SK-N-SH treated with all-trans-retinoic acid at 6 μM for 48 hours (cell line): ENCODE measurements at regions not wholly inside any gene's neighbourhood (a gene's known extent, or its start where the extent isn't known, plus 50 kb on each side); places are given as distances from the start of the nearest gene placed in this dataset.
"Not testable (repeated sequence)": the region's sequence is repeated elsewhere in the genome, so short reads cannot be mapped to it uniquely, and the experiment has no call there.

Experiments used
- ATAC-seq: fragments of 200-7000 bp; cut with Tn5 transposase; 3 replicates; pipeline ENCODE4 v1.9.1; 2020; ENCODE audit warnings: mild to moderate bottlenecking, moderate library complexity
- ARNTL ChIP-seq: fragments of 450-650 bp; formaldehyde crosslinking; IDR thresholded peaks from 2 replicates; pipeline ENCODE4 v1.5.0; 2020; ENCODE audit warnings: low read depth, mild to moderate bottlenecking, moderate library complexity, borderline replicate concordance
- BACH2 ChIP-seq: fragments of 250-450 bp; sonication (Bioruptor Pico); IDR thresholded peaks from 2 replicates; pipeline ENCODE4 v1.9.0; 2021; ENCODE audit warnings: mild to moderate bottlenecking, borderline replicate concordance
- CREB5 ChIP-seq: fragments of 250-450 bp; sonication (Bioruptor Pico); IDR thresholded peaks from 2 replicates; pipeline ENCODE4 v1.5.1; 2020; ENCODE audit warnings: low read depth, mild to moderate bottlenecking, moderate library complexity
- CSDC2 ChIP-seq: fragments of 250-450 bp; sonication (Bioruptor Pico); IDR thresholded peaks from 2 replicates; pipeline ENCODE4 v1.5.0; 2020; ENCODE audit warnings: mild to moderate bottlenecking, moderate library complexity
- ESRRG ChIP-seq: fragments of 250-450 bp; sonication (Bioruptor Pico); IDR thresholded peaks from 2 replicates; pipeline ENCODE4 v1.6.1; 2021; ENCODE audit warnings: mild to moderate bottlenecking
- GLIS3 ChIP-seq: fragments of 250-450 bp; sonication (Bioruptor Pico); IDR thresholded peaks from 2 replicates; pipeline ENCODE4 v1.5.0; 2020; ENCODE audit warnings: mild to moderate bottlenecking, moderate library complexity
- ISL1 ChIP-seq: fragments of 250-450 bp; sonication (Bioruptor Pico); IDR thresholded peaks from 2 replicates; pipeline ENCODE4 v2.1.2; 2022; ENCODE audit warnings: mild to moderate bottlenecking, moderate library complexity
- OSR1 ChIP-seq: fragments of 250-450 bp; sonication (Bioruptor Pico); IDR thresholded peaks from 2 replicates; pipeline ENCODE4 v1.8.0; 2022; ENCODE audit warnings: moderate library complexity, mild to moderate bottlenecking, inconsistent platforms
- PPARA ChIP-seq: fragments of 250-450 bp; sonication (Bioruptor Pico); IDR thresholded peaks from 2 replicates; pipeline ENCODE4 v1.5.0; 2020; ENCODE audit warnings: mild to moderate bottlenecking, borderline replicate concordance
- RARB ChIP-seq: fragments of 250-450 bp; sonication (Bioruptor Pico); IDR thresholded peaks from 2 replicates; pipeline ENCODE4 v1.8.0; 2021; ENCODE audit warnings: mild to moderate bottlenecking, moderate library complexity
- SNAI2 ChIP-seq: fragments of 250-450 bp; sonication (Bioruptor Pico); IDR thresholded peaks from 2 replicates; pipeline ENCODE4 v1.5.0; 2020; ENCODE audit warnings: mild to moderate bottlenecking, moderate library complexity
- TCF4 ChIP-seq: fragments of 250-450 bp; sonication (Bioruptor Pico); IDR thresholded peaks from 2 replicates; pipeline ENCODE4 v1.8.0; 2021; ENCODE audit warnings: mild to moderate bottlenecking, moderate library complexity, borderline replicate concordance
- TOX ChIP-seq: fragments of 250-450 bp; sonication (Bioruptor Pico); IDR thresholded peaks from 2 replicates; pipeline ENCODE4 v1.8.0; 2021; ENCODE audit warnings: mild to moderate bottlenecking, moderate library complexity, borderline replicate concordance
- ZC3H10 ChIP-seq: fragments of 250-450 bp; sonication (Bioruptor Pico); IDR thresholded peaks from 2 replicates; pipeline ENCODE4 v1.5.1; 2021; ENCODE audit warnings: mild to moderate bottlenecking, moderate library complexity
- ZFP3 ChIP-seq: fragments of 250-450 bp; sonication (Bioruptor Pico); IDR thresholded peaks from 2 replicates; pipeline ENCODE4 v1.5.0; 2020; ENCODE audit warnings: mild to moderate bottlenecking, moderate library complexity
- ZFP30 ChIP-seq: fragments of 450-650 bp; formaldehyde crosslinking; IDR thresholded peaks from 2 replicates; pipeline ENCODE4 v1.5.0; 2022; ENCODE audit warnings: mild to moderate bottlenecking, moderate library complexity
- ZNF70 ChIP-seq: fragments of 450-650 bp; formaldehyde crosslinking; IDR thresholded peaks from 2 replicates; pipeline ENCODE4 v1.5.0; 2020; ENCODE audit warnings: mild to moderate bottlenecking, moderate library complexity
- ZNF8 ChIP-seq: fragments of 450-650 bp; formaldehyde crosslinking; IDR thresholded peaks from 2 replicates; pipeline ENCODE4 v1.5.0; 2020; ENCODE audit warnings: mild to moderate bottlenecking, moderate library complexity
- TF ChIP-seq, protein P1 (sequence below): fragments of 250-450 bp; sonication (Bioruptor Pico); IDR thresholded peaks from 2 replicates; pipeline ENCODE4 v1.5.1; 2021; ENCODE audit warnings: mild to moderate bottlenecking, moderate library complexity
- TF ChIP-seq, protein P2 (sequence below): fragments of 250-450 bp; sonication (Bioruptor Pico); IDR thresholded peaks from 2 replicates; pipeline ENCODE4 v1.5.0; 2020; ENCODE audit warnings: mild to moderate bottlenecking, moderate library complexity

GRCh38 chr12:47340411-47341015, 260.8 kb upstream of the AMIGO2 start (continued):
- TF ChIP-seq, protein P1, sequence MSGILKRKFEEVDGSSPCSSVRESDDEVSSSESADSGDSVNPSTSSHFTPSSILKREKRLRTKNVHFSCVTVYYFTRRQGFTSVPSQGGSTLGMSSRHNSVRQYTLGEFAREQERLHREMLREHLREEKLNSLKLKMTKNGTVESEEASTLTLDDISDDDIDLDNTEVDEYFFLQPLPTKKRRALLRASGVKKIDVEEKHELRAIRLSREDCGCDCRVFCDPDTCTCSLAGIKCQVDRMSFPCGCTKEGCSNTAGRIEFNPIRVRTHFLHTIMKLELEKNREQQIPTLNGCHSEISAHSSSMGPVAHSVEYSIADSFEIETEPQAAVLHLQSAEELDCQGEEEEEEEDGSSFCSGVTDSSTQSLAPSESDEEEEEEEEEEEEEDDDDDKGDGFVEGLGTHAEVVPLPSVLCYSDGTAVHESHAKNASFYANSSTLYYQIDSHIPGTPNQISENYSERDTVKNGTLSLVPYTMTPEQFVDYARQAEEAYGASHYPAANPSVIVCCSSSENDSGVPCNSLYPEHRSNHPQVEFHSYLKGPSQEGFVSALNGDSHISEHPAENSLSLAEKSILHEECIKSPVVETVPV (CRISPR knock-in tag) = no peak
- TF ChIP-seq ZFP30 (CRISPR knock-in tag) (no peak), ARNTL (no peak), ESRRG (CRISPR knock-in tag) (no peak)

GRCh38 chr12:47337581-47337980, 257.8 kb upstream of the AMIGO2 start:
- ATAC-seq = no peak
- no peak for TF ChIP-seq RARB (CRISPR knock-in tag)
- TF ChIP-seq TCF4 (CRISPR knock-in tag) = no peak
- no peak for TF ChIP-seq ESRRG (CRISPR knock-in tag)
- TF ChIP-seq CREB5 (CRISPR knock-in tag) = no peak
- no peak for TF ChIP-seq GLIS3 (CRISPR knock-in tag)
- TF ChIP-seq ZFP3 = no peak
- TF ChIP-seq ZFP30 (CRISPR knock-in tag) = no peak
- no peak for TF ChIP-seq BACH2 (CRISPR knock-in tag)
- TF ChIP-seq, protein P2, sequence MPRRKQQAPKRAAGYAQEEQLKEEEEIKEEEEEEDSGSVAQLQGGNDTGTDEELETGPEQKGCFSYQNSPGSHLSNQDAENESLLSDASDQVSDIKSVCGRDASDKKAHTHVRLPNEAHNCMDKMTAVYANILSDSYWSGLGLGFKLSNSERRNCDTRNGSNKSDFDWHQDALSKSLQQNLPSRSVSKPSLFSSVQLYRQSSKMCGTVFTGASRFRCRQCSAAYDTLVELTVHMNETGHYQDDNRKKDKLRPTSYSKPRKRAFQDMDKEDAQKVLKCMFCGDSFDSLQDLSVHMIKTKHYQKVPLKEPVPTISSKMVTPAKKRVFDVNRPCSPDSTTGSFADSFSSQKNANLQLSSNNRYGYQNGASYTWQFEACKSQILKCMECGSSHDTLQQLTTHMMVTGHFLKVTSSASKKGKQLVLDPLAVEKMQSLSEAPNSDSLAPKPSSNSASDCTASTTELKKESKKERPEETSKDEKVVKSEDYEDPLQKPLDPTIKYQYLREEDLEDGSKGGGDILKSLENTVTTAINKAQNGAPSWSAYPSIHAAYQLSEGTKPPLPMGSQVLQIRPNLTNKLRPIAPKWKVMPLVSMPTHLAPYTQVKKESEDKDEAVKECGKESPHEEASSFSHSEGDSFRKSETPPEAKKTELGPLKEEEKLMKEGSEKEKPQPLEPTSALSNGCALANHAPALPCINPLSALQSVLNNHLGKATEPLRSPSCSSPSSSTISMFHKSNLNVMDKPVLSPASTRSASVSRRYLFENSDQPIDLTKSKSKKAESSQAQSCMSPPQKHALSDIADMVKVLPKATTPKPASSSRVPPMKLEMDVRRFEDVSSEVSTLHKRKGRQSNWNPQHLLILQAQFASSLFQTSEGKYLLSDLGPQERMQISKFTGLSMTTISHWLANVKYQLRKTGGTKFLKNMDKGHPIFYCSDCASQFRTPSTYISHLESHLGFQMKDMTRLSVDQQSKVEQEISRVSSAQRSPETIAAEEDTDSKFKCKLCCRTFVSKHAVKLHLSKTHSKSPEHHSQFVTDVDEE (CRISPR knock-in tag) = no peak
- TF ChIP-seq PPARA = no peak
- no peak for TF ChIP-seq ZNF70 (CRISPR knock-in tag)
- TF ChIP-seq ISL1 (CRISPR knock-in tag) = no peak
- TF ChIP-seq SNAI2 (CRISPR knock-in tag) = no peak
- TF ChIP-seq CSDC2 (CRISPR knock-in tag) = no peak
- TF ChIP-seq, all 23 proteins: peak for 0

DNA sequence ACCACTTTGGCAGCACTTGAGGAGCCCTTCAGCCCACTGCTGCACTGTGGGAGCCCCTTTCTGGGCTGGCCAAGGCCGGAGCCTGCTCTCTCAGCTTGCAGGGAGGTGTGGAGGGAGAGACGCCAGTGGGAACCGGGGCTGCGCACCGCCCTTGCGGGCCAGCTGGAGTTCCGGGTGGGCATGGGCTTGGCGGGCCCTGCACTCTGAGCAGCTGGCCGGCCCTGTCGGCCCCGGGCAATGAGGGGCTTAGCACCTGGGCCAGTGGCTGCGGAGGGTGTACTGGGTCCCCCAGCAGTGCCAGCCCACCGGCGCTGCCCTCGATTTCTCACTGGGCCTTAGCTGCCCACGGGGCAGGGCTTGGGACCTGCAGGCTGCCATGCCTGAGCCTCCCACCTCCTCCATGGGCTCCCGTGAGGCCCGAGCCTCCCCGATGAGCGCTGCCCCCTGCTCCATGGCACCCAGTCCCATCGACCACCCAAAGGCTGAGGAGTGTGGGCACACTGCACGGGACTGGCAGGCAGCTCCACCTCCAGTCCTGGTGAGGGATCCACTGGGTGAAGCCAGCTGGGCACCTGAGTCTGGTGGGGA, 253.6 kb upstream of the AMIGO2 start:
- not testable (repeated sequence) for ATAC-seq

- no peak for ATAC-seq
- no peak for TF ChIP-seq PPARA
- no peak for TF ChIP-seq OSR1 (CRISPR knock-in tag)
- TF ChIP-seq, protein P2 (CRISPR knock-in tag) = no peak
- no peak for TF ChIP-seq TCF4 (CRISPR knock-in tag)
- no peak for TF ChIP-seq ZC3H10 (CRISPR knock-in tag)
- TF ChIP-seq SNAI2 (CRISPR knock-in tag) = no peak
- TF ChIP-seq, protein P1 (CRISPR knock-in tag) = no peak
- no peak for TF ChIP-seq GLIS3 (CRISPR knock-in tag)
- no peak for TF ChIP-seq CREB5 (CRISPR knock-in tag)
- TF ChIP-seq ZNF8 (CRISPR knock-in tag) = no peak
- TF ChIP-seq RARB (CRISPR knock-in tag) = no peak
- TF ChIP-seq TOX = no peak
- TF ChIP-seq ZFP3 = no peak
- TF ChIP-seq ZNF70 (CRISPR knock-in tag) = no peak
- no peak for TF ChIP-seq ISL1 (CRISPR knock-in tag)
- TF ChIP-seq ARNTL = no peak
- TF ChIP-seq CSDC2 (CRISPR knock-in tag) = no peak
Observed at GRCh38 chr12:47328831-47329545, 249.2 kb upstream of the AMIGO2 start.
